HG03280 (cell line): ENCODE measurements at regions not wholly inside any gene's neighbourhood (a gene's known extent, or its start where the extent isn't known, plus 50 kb on each side); places are given as distances from the start of the nearest gene placed in this dataset.

Source experiments
- ATAC-seq: cut with Tn5 transposase; IDR thresholded peaks from one replicate; pipeline ENCODE4 v1.9.1; 2021; ENCODE audit warnings: mild to moderate bottlenecking, moderate library complexity; ENCODE audit not compliant: unreplicated experiment

- ATAC-seq, result no peak
These were observed 834.2 kb upstream of the CXADR start for GRCh38 chr21:16678429-16679160.

- ATAC-seq, result no peak
These were observed 817.8 kb upstream of the CXADR start for GRCh38 chr21:16695074-16695473.

DNA sequence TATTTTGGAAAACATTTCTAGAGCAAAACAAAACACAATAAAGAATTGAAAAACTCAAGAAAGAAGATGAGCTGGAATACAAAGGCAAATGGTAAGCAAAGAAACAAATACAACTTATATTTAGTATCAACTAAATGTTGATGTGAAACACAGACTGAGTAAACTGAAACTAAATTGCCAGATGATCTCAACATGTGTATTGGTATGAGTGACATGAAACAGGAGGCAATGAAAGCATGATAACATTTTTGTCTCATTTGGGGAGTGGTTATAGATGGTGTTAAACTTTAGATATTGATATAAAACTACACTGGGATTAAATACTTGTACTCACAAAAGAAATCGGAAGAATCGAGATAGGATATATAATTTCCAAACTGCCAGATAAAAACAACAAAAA is 805.6 kb upstream of the CXADR start:
- no peak for ATAC-seq

DNA sequence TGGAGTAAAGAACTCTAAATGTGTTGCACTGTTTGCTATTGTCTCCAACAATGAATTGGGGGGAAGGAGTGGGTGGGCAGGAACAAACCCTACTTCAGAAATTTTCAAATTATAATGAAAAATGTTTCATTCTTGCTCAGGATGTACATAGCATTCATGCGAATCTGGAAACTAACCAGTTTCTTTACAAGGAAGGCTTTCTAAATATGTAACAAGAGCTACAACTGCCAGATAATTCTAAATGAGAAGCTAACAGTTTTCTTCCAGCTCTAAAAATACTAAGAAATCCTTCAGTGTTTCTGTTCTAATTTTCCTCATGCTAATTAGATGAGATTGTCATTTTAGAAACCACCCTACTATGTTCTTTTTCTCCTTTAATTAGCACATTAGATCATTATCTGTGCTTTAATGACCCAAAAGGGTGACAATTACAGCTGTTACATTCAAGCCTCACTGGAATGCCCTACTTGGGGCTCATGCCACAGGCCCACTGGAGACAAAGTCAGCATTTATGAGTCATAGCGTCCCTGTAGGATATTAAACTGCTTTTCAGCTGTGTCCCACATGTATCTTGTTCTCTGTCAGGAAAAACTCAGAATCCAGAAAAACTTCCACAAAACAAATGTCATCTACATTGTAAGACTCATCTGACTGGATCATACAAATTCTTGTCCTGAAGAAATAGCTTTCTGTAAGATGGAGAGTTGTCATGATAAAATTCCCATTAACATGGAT is 804.6 kb upstream of the CXADR start:
- no peak for ATAC-seq

DNA sequence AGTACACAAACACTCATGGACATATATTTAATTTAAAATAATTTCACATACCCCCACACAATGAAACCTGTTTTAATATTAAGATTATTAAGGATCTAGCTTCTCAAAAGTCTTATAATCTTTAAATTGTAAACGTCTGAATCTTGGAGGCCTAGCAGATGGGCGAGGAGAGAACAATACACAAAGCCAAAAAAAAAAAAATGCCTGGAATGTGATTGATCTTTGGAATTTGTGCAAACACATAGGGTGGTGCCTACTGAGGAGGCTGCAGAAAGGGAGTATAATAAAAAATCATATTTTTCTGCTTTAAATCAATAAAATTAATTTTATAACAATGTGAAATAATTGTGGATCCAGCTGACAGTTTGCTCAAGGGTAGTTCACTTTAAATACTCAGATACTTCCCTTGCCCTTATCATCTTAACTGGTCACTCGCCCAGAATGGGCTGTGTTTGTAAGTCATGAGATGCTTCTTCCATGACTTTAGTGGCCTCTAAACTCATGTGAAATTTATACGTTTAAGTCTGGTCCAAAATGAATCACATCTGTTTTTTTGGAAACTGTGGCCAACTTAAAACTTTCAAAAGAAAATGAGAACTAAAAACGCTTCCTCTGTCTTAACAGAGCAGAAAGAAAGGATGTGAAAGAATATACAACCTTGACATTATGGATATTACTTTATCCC is 802.8 kb upstream of the CXADR start:
- no peak for ATAC-seq

DNA sequence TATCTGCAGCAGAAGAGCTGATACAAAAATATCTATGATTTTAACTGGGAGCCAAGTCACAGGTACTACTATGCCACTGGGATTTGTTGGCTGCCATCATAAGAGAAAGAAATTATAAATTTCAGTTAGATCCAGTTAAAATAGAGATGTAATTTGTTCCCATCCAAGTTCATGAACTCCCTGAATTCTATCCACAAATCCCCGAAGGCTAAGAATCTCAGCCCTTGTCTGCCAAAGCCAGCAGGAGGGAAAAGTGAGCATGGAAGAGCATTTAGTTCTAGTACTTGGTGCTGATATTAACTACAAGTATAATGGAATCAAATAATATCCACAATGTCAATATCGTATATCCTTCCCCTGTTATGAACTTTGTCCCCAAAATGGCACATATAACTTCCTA is 801.1 kb upstream of the CXADR start:
- ATAC-seq, result no peak

GRCh38 chr21:16713331-16714117 is 799.3 kb upstream of the CXADR start:
- no peak for ATAC-seq

DNA sequence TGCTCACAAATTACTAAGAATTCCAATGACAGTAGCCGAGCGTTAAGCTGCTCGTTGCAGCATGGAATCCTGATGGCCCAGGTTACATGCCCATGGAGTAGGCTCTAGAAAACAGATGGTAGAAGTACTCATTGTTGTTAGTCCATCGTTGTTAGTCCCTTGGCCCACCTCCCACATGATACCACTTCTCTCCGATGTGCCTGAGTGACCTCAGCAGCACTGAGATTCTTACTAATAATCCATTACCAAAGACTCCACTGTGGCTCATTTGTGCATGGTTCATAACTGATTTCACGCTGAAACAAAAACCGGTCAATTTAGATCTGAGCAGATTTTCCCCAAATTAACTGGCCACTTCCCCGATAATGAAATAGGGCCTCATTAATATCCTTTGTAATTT is 772.3 kb upstream of the CXADR start:
- no peak for ATAC-seq

DNA sequence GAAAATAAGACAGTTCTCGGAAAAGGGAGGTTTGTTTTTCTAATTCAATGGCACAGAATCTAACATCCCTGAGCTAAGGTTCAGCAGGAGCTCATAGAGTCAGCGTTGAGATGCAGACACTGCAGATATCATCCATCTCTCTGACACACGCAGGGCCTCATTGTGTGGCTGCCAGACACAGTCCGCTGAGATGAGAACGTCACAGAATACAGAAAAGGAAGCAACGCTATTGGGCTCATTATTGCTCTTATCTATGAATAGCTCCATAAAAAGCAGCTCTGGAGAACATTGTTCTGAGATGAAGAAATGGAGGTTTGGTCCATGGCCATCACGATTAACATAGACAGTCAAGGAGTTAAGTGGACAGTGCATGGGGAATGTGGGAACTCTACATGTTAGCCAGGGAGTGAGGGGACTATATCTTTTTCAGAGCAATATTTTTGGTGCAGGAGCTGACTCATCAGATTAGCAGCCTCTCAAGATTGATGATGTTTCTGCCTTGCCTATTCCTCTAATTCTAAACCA is 771.6 kb upstream of the CXADR start:
- ATAC-seq, result no peak

DNA sequence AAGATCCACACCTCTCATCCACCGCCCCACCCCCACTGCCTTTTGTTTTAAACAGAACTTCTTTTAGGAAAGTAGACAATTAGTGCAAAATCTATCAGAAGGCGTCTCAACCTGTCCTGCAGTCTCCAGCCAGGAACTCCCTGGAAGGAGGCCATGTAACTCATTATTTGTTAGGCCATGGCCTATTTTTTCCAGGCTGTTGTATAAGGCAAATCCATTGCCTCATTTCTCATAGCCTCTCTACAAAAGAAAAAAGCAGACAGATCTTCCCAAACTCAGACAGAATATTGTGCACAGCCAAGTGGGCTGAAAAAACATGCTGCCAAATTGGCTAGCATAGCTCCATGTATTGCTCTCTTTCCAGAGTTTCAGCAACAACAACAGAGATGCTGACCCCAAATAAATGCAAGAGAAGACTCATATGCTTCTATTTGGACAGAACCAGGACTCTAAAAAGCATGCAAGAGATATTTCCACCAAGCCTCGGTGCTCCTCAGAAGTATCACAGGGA is 770.7 kb upstream of the CXADR start:
- no peak for ATAC-seq

DNA sequence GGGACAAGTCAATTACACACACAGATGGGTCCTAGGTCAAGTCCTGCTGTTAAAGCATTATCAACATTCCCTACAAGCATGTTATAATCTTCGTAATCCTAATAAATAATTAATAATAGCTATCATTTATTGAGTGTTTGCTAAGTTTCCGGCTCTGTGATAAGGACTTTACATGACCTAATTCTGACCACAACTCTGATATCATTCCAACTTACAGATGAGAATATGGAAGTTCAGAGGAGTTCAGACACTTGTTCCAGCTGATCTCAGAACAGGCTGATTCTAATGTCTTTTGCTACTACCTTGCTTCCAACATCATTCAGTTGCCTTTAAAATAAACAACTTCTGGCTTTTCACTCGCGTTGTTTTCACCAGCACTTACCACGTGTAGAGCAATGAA is 770.1 kb upstream of the CXADR start:
- ATAC-seq, result no peak

GRCh38 chr21:16743317-16743716 is 769.5 kb upstream of the CXADR start:
- no peak for ATAC-seq

- ATAC-seq, result no peak
These were observed 761.9 kb upstream of the CXADR start for GRCh38 chr21:16750926-16751325.

- no peak for ATAC-seq
These were observed 761.0 kb upstream of the CXADR start for GRCh38 chr21:16751695-16752474.

DNA sequence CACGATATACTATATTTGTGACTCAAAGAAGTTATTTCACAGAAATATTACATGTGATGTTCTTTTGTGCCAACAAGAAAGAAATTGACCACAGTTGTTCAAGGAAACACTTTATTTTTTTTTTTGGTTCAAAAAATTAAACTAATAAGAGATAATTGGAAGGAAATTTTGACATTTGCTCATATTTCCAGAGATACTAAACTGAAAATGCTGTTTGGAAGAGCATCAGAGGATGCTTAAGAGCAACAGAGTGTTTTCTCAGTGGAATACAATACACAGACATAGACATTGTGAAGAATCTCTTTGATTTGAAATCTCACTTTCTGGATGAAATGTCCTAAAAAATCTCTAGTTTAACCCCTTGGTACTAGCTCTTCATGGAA is 760.4 kb upstream of the CXADR start:
- no peak for ATAC-seq

- no peak for ATAC-seq
These were observed 757.8 kb upstream of the CXADR start for GRCh38 chr21:16755061-16755460.

DNA sequence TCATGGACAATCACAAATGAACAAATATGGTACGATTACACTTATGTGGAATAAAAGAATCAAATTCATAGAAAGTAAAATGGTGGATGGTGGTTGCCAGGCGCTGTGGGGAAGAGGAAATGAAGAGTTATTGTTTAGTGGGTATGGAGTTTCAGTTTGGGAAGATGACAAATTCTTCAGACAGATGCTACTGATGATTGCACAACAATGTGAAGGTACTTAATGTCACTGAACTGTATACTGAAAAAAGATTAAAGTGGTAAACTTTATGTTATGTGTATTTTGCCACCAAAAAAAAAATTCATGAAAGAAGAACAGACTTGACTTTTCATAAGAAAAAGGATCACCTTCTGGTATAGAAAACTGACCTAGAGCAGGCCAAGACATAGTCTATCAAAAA is 745.6 kb upstream of the CXADR start:
- no peak for ATAC-seq

DNA sequence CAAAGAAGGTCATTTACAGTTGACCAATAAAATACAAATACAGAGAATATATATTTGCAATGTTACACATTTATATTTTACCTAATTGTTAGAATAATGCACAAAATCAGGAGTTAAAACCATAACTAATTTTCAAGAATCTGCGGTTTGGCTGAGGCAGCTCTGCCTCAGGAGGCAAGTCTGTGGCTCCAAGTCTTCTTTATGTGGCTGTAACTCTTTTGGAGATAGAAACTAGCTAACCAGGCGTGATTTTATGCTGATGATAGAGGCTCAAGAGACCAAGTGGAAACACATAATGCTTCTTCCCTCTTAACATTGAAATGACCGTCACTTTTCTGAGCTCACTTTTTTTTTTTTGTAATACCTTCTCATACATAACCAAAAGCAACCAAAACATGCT is 744.7 kb upstream of the CXADR start:
- ATAC-seq, result no peak

- ATAC-seq, result no peak
These were observed 742.6 kb upstream of the CXADR start for GRCh38 chr21:16770266-16770665.

- no peak for ATAC-seq
These were observed 739.6 kb upstream of the CXADR start for GRCh38 chr21:16773206-16773605.
